ENCODE measurements at regions not wholly inside any gene's neighbourhood (a gene's known extent, or its start where the extent isn't known, plus 50 kb on each side); places are given as distances from the start of the nearest gene placed in this dataset.

DNA sequence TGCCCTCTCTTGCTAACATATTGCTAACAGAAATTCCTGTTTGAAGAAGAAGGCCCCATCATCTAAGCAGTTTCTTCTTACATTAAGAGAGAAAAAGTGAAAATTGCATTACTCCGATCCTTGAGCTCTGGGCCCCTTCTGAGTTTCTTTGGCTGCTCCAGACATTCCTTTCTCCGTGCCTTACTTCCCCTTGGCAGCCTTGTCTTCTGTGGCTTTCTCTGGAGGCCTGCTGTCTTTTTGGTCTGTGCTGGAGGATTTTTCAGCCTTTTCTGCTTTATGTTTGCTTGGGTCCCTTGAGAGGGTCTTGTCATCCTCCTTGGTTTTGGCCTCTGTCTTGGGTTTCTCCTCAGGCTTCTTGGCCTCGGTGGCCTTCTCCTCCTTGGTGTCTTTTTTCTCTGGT, 378.8 kb upstream of the CHD6 start:
- Histone ChIP-seq H2BK120ac (replicated peaks; ENCODE audit: low read depth, low read length) (no peak overlapping the region), H3K56ac (replicated peaks; ENCODE audit: insufficient read length, low read depth, low read length) (no peak overlapping the region), H2AK5ac (ENCODE audit: low read depth, low read length) (no peak overlapping the region), H2AFZ (ENCODE audit: low read length) (no peak overlapping the region), H3K18ac (ENCODE audit: extremely low read depth, low read length) (no peak overlapping the region), H2BK5ac (ENCODE audit: low read depth, low read length) (no peak overlapping the region), H2BK15ac (ENCODE audit: low read length) (no peak overlapping the region), H3K14ac (ENCODE audit: insufficient read length) (no peak overlapping the region), H3K9ac (replicated peaks in 1 of 4; ENCODE audit: extremely low read depth in 1 of 4, low read depth in 3 of 4, low read length in 3 of 4) (no peak overlapping the region), H3K79me2 (ENCODE audit: control insufficient read depth in 1 of 2, insufficient read depth in 2 of 2, low read length in 2 of 2) (no peaks in the 10 kb centered on the region), H3K79me1 (ENCODE audit: low read depth, low read length) (no peaks in the 10 kb centered on the region), H3K9me3 (ENCODE audit: insufficient read depth in 2 of 2, low read depth in 1 of 2, low read length in 1 of 2) (no peaks in the 10 kb centered on the region; a peak in 1 of 4 replicates), H3K27me3 (replicated peaks in 1 of 4; ENCODE audit: control insufficient read depth in 3 of 4, extremely low read depth in 1 of 4, insufficient read depth in 3 of 4, low read length in 3 of 4) (no peaks in the 10 kb centered on the region), H3K4me2 (ENCODE audit: insufficient read depth in 1 of 2, low read depth in 2 of 2, low read length in 2 of 2) (no peak overlapping the region), H3K4me1 (replicated peaks in 1 of 4; ENCODE audit: control insufficient read depth in 3 of 4, insufficient read depth in 4 of 4, low read length in 3 of 4) (no peaks in the 10 kb centered on the region), H3K27ac (ENCODE audit: low read depth, low read length) (no peak overlapping the region), H4K20me1 (replicated peaks in 1 of 2; ENCODE audit: control insufficient read depth in 1 of 2, insufficient read depth in 2 of 2, low read length in 2 of 2) (no peaks in the 10 kb centered on the region), H3K23ac (ENCODE audit: insufficient read length) (no peak overlapping the region), H3K4ac (replicated peaks; ENCODE audit: insufficient read length, low read depth, low read length) (no peak overlapping the region), H4K8ac (ENCODE audit: extremely low read depth, insufficient read depth, low read length) (no peak overlapping the region), H4K91ac (replicated peaks; ENCODE audit: insufficient read length, low read length) (no peak overlapping the region), H4K5ac (ENCODE audit: insufficient read length, low read depth, low read length) (no peak overlapping the region), H3K4me3 (ENCODE audit: extremely low read depth in 1 of 4, insufficient read depth in 2 of 4, low read depth in 3 of 4, low read length in 4 of 4) (no peak overlapping the region), H3K36me3 (ENCODE audit: control insufficient read depth in 2 of 4, insufficient read depth in 4 of 4, low read length in 3 of 4) (no peaks in the 10 kb centered on the region), H2BK20ac (ENCODE audit: low read length) (no peak overlapping the region), H3K23me2 (ENCODE audit: low read depth, low read length) (no peaks in the 10 kb centered on the region; the same call in 1 of the 2 replicates), H2BK12ac (ENCODE audit: low read depth, low read length) (no peak overlapping the region)
- FAIRE-seq (no peak), DNase-seq (ENCODE audit: low read depth in 1 of 2, low spot score in 2 of 2) (no peak)
- ChIA-PET POLR2A (ENCODE audit: partially characterized antibody) (no interaction called here), CTCF (ENCODE audit: partially characterized antibody) (interaction anchor here (0.6 kb wide), 1 partner anchor 1649 kb away, joined by 3 read pairs; no protein-coding TSS in a partner anchor)
- WGBS, 2 experiments (ENCODE audit: extremely low coverage in 1 of 2, insufficient coverage in 1 of 2, insufficient read length in 1 of 2, insufficient replicate concordance in 2 of 2, low coverage in 1 of 2, low lambda C conversion rate in 2 of 2, missing lambda C conversion rate in 1 of 2) = 82% methylated on average over 2 of the region's 3 CpGs; no CpG with 5 or more reads in 1 of the 2 experiments
- TF ChIP-seq, protein P1, sequence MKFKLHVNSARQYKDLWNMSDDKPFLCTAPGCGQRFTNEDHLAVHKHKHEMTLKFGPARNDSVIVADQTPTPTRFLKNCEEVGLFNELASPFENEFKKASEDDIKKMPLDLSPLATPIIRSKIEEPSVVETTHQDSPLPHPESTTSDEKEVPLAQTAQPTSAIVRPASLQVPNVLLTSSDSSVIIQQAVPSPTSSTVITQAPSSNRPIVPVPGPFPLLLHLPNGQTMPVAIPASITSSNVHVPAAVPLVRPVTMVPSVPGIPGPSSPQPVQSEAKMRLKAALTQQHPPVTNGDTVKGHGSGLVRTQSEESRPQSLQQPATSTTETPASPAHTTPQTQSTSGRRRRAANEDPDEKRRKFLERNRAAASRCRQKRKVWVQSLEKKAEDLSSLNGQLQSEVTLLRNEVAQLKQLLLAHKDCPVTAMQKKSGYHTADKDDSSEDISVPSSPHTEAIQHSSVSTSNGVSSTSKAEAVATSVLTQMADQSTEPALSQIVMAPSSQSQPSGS (IDR thresholded peaks at IDR 0.05; ENCODE audit: low read length) = no peak
- no peak for TF ChIP-seq JUN (IDR thresholded peaks at IDR 0.05; ENCODE audit: low read depth, low read length)
- TF ChIP-seq POLR2AphosphoS5 (IDR thresholded peaks at IDR 0.05; ENCODE audit: low read depth, low read length) = no peak
- no peak for TF ChIP-seq POU5F1 (IDR thresholded peaks at IDR 0.05; ENCODE audit: low read depth, low read length)
- no peak for TF ChIP-seq ASH2L (IDR thresholded peaks at IDR 0.05; ENCODE audit: low read length)

Data from H1 (cell line).